HT1080 (cell line): ENCODE measurements at regions not wholly inside any gene's neighbourhood (a gene's known extent, or its start where the extent isn't known, plus 50 kb on each side); places are given as distances from the start of the nearest gene placed in this dataset.

Source experiments
- DNase-seq: peaks from one replicate; pipeline ENCODE4 v3.0.0-alpha.2; 2015; ENCODE audit warnings: low read depth

DNA sequence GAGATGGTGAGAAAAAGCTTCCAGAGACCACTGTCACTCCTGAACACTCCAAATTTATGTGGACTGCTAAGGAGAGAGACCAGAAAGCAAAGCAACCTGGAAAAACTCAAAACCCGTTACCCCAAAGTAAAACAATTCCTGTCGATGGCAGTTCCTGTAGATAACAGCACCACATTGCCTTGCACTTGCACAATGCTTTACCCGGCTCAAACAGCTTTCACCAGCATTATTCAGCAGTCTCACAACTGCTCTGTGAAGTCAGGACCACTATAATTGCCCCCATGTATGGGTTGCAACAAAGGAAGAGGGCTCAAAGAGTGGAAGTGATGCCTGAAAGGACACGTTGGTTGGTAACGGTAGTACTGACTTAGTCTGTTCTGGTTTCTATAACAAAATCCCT, 234.8 kb downstream of the BCOR start:
- DNase-seq = no peak

GRCh38 chrX:39866229-39866628, 231.5 kb downstream of the BCOR start:
- no peak for DNase-seq

DNA sequence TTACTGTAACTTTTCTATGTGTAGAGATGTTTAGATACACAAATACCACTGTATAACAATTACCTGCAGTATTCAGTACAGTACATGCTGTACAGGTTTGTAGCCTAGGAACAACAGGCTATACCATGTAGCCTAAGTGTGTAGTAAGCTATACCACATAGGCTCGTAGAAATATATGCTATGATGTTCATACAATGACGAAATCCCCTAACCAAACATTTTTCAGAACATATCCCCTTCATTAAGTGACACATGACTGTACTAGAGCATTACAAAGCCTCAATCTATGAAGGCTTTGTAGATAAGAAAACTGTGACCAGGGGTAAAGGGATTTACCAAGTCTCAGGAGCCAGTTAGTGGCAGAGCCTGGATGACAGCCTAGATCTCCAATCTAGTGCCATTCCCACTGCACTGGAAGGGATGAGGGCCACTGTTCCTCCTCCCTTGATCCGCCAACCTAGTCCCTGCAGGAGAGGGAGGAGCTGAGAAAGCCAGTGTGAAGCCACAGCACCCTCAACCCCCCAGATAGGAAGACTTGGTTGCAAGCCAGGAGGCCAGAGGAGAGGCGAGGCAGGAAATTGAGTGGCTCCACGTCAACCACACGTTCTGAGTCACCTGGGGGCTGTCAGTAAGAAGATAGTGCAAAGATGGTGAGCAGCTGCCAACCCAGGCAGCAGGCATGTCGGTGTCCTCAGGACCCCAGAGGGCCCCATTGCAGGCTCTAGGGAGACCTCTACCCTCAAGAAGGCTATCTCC, 227.7 kb downstream of the BCOR start:
- peak; percentile 93 for DNase-seq

DNA sequence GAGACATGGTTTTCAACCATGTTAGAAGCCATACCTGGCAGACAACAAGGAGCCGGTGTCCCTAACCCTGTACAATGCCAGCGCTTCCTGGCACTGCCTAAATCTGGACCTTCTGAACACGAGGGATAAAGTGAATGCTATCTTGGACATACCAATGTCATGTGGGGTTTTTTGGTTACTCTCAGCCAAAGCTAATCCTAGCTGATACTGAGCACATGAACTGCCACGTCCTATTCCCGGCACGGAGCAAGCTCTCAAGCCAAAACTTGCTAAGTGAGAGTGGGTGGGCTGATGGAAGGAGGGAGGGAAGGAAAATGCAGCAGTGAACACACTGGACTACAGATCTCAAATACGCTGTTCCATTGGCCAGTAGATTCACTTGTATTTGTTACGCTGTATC, 226.1 kb downstream of the BCOR start:
- DNase-seq = no peak

GRCh38 chrX:39873117-39873516, 224.6 kb downstream of the BCOR start:
- no peak for DNase-seq

- DNase-seq = peak; percentile 27
Observed at GRCh38 chrX:39874202-39874816, 223.4 kb downstream of the BCOR start.

- no peak for DNase-seq
Observed at GRCh38 chrX:39875834-39876628, 221.7 kb downstream of the BCOR start.

GRCh38 chrX:39877905-39878304, 219.9 kb downstream of the BCOR start:
- no peak for DNase-seq

- DNase-seq = no peak
Observed at GRCh38 chrX:39883666-39884065, 214.1 kb downstream of the BCOR start.

DNA sequence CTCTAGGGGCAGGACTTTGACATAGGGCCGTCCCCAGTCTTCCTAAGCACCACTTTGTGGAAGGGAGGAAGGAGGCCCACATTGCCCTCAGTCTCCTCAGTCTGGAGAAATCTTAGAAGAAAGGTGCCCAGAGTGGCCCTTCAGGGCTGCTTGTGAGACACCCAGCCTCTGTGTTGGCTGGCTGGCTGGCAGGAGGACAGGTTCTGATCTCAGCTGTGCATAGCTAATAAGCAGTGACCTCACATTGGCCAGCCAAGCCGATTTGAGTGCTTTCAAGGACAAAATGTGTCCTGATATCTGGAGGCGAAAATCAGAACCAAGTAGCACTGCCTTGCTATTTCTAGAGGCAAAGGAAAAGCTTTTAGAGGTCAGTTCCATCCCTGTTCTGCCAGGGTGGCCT, 211.5 kb downstream of the BCOR start:
- no peak for DNase-seq

DNA sequence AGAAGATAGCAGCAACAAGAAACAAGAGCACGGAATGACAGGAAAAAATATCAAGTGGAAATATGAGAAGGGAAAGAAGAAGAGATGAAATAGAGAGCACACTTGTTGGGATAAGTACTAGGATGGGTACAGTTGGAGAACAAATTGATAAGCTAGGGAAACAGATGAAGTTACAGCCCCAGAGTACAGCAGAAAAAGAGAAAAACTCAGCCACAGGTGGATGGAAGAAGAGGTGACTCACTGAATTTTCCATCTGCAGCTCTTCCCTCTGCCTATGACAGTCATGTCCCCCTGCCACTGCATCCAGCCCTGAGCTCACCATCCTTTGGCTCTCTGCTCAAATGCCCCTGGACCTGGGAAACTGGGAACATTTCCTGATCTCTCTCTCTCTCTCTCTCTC, 209.0 kb downstream of the BCOR start:
- no peak for DNase-seq

DNA sequence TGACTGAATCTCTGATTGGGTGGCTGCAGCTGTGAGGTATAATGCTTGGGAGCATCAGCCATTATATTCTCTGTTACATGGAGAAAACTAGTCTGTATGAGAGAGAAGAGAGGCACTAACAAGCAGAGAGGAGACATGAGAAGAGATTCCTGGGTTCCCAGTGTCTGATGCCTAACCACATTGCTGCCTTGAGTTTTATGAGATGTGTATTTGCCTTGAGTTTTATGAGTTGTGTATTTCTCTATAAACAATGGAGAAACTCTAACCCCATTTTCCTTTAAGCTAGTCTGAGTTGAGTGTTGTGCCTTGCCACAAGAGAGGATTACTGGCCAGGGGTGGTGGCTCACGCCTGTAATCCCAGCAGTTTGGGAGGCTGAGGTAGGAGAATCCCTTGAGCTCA, 208.1 kb downstream of the BCOR start:
- DNase-seq = no peak

- no peak for DNase-seq
Observed at GRCh38 chrX:39890807-39891206, 207.0 kb downstream of the BCOR start.

DNA sequence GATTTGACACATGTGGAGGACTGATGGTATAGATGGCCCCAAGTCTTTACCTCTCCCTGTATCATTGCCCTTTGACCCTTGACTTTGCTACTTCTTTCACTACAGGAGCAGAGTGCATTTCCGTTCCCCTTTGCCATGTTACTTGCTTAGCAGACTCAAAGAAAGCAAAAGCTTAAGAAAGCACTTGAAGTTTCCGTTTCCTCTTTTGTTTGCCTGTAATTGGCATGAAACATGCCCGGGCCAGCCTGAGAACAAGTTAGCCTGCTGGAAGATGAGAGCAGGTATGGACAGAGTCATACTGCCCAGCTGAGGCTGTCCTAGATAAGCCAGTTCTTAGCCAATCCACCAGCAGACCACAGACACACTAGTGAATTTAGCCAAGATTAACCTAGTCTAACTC, 206.0 kb downstream of the BCOR start:
- no peak for DNase-seq

- DNase-seq = no peak
Observed at GRCh38 chrX:39893417-39894338, 204.1 kb downstream of the BCOR start.

- DNase-seq = peak; percentile 20
Observed at GRCh38 chrX:39894683-39895082, 203.1 kb downstream of the BCOR start.

GRCh38 chrX:39895218-39896110, 202.3 kb downstream of the BCOR start:
- peak; percentile 52 for DNase-seq

- peak; percentile 9 for DNase-seq
Observed at GRCh38 chrX:39896951-39897740, 200.6 kb downstream of the BCOR start.

- DNase-seq = no peak
Observed at GRCh38 chrX:39897741-39898097, 200.0 kb downstream of the BCOR start.

DNA sequence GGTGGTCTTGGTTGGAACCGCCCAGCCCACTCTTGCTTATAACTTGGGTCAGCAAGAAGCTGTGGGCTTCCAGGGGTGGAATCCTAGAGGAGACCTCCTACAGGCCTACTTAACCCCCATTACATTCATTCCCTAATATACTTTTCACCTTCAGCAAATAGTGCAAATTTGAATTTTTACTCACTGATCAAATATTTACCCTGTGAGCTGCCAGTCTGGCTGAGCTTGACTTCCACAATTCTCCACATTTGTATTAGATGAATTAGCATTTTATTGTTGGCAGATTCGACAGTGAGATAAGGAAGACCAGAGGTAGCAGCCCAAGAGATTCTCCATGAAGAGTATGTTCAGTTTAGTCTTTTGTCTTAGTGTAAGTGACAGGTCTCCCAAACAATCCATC, 199.6 kb downstream of the BCOR start:
- no peak for DNase-seq
